K562 (cell line): ENCODE measurements at regions not wholly inside any gene's neighbourhood (a gene's known extent, or its start where the extent isn't known, plus 50 kb on each side); places are given as distances from the start of the nearest gene placed in this dataset.

Source experiments
- ATAC-seq: fragments of 200-7000 bp; cut with Tn5 transposase; 3 replicates; pipeline ENCODE4 v1.9.1; 2020; ENCODE audit warnings: moderate library complexity
- BruUV-seq: library from RNA; stranded (reverse); fragments of 400-500 nt; replicated peaks from 2 replicates; lab custom pipeline; 2021; lab: Mats Ljungman, UMichigan
- CTCF ChIA-PET: fragments of 300-600 bp; formaldehyde crosslinking; extraction: SDS; loops from one replicate; lab custom pipeline; 2021; ENCODE audit warnings: low intra/inter-chr PET ratio; lab: Yijun Ruan, JAX
- POLR2A ChIA-PET: fragments of 300-600, 350-650 bp; sonication (Branson Sonifier 250); formaldehyde crosslinking; extraction: SDS; loops from one replicate; lab custom pipeline; 2021; ENCODE audit warnings: antibody characterized with exemption, inconsistent platforms; lab: Yijun Ruan, JAX
- DNase-seq, 4 experiments: peaks; one replicate each; pipeline versions ENCODE4 v3.0.0 to v3.0.0-alpha.2; 2011 to 2018; ENCODE audit warnings: low spot score in 3 of 4, mixed read lengths in 3 of 4; ENCODE audit errors: extremely low read depth in 1 of 4
- FAIRE-seq: peaks from 2 replicates; lab custom pipeline; 2011; peaks lifted over from hg19 to GRCh38; lab: Jason Lieb, UNC
- H2AFZ ChIP-seq: 2 replicates; pipeline ENCODE4 v1.6.0; 2011; ENCODE audit warnings: low read depth, low read length, control low read depth, inconsistent platforms
- H3K27ac ChIP-seq: fragments of 200-600 bp; 3 replicates; pipeline ENCODE4 v1.8.0; 2011; ENCODE audit warnings: low read depth, mild to moderate bottlenecking, control low read depth, inconsistent platforms, low read length, moderate library complexity, mixed read lengths; ENCODE audit errors: extremely low read depth
- H3K27me3 ChIP-seq, 2 experiments: fragments of 300-600 bp in 1 of 2; 2 replicates in 1 of 2; 3 replicates in 1 of 2; pipeline versions ENCODE4 v1.6.0 to v1.8.0; 2011; ENCODE audit warnings: inconsistent platforms in 2 of 2, low read length in 2 of 2, mild to moderate bottlenecking in 1 of 2, mixed read lengths in 1 of 2, moderate library complexity in 1 of 2; ENCODE audit not compliant: control insufficient read depth in 2 of 2, insufficient read depth in 2 of 2
- H3K36me3 ChIP-seq: fragments of 300-600 bp; 3 replicates; pipeline ENCODE4 v1.8.0; 2011; ENCODE audit warnings: mild to moderate bottlenecking, low read length, inconsistent platforms; ENCODE audit not compliant: control insufficient read depth, insufficient read depth
- H3K4me1 ChIP-seq, 2 experiments: fragments of 200-600 bp in 1 of 2; replicated peaks in 1 of 2; 2 replicates in 1 of 2; 3 replicates in 1 of 2; pipeline versions ENCODE4 v1.5.1 to v1.8.0; 2011; ENCODE audit warnings: inconsistent platforms in 2 of 2, low read length in 2 of 2, mild to moderate bottlenecking in 1 of 2, mixed read lengths in 1 of 2, moderate library complexity in 1 of 2; ENCODE audit not compliant: control insufficient read depth in 2 of 2, insufficient read depth in 2 of 2
- H3K4me2 ChIP-seq: 2 replicates; pipeline ENCODE4 v1.6.1; 2011; ENCODE audit warnings: low read length, control low read depth, inconsistent platforms, mixed read lengths; ENCODE audit not compliant: insufficient read depth
- H3K4me3 ChIP-seq: fragments of 200-600 bp; sonication (generic), shearing (Covaris generic); 2 replicates; pipeline ENCODE4 v1.5.1; 2016; ENCODE audit warnings: control low read depth, inconsistent platforms
- H3K79me2 ChIP-seq: fragments of 200-600 bp; 3 replicates; pipeline ENCODE4 v1.8.0; 2011; ENCODE audit warnings: low read length, inconsistent platforms; ENCODE audit not compliant: control insufficient read depth, insufficient read depth
- H3K9ac ChIP-seq, 2 experiments: 2 replicates each; pipeline versions ENCODE4 v1.6.0 to v1.6.1; 2011; ENCODE audit warnings: low read depth in 2 of 2, low read length in 2 of 2, control low read depth in 1 of 2, inconsistent platforms in 1 of 2, mild to moderate bottlenecking in 1 of 2, mixed read lengths in 1 of 2; ENCODE audit not compliant: insufficient read depth in 1 of 2
- H3K9me1 ChIP-seq: one replicate; pipeline ENCODE4 v1.6.0; 2011; ENCODE audit warnings: inconsistent platforms, mild to moderate bottlenecking, low read length, moderate library complexity; ENCODE audit not compliant: control insufficient read depth, insufficient read depth
- H3K9me3 ChIP-seq: replicated peaks from 2 replicates; pipeline ENCODE4 v1.5.1; 2011; ENCODE audit warnings: low read depth, low read length, inconsistent platforms; ENCODE audit not compliant: control insufficient read depth, insufficient read depth
- H4K20me1 ChIP-seq: replicated peaks from 2 replicates; pipeline ENCODE4 v1.6.1; 2011; ENCODE audit warnings: low read length, inconsistent platforms, mixed read lengths; ENCODE audit not compliant: control insufficient read depth, insufficient read depth
- CEBPB ChIP-seq: fragments of 450-650 bp; IDR thresholded peaks from 2 replicates; pipeline ENCODE4 v1.6.1; 2016; ENCODE audit warnings: missing genetic modification characterization, missing compliant biosample characterization
- CEBPG ChIP-seq, 3 experiments: fragments of 200-800 bp in 1 of 3; sonication (Bioruptor generic) in 1 of 3; sonication (generic) in 1 of 3; formaldehyde crosslinking in 1 of 3; IDR thresholded peaks in 2 of 3; conservative IDR thresholded peaks in 1 of 3; 2 replicates each; pipeline versions ENCODE4 v1.6.1 to v1.8.0; 2016 to 2022; ENCODE audit warnings: missing compliant biosample characterization in 2 of 3, missing genetic modification characterization in 2 of 3, mild to moderate bottlenecking in 1 of 3, missing genetic modification reagents in 1 of 3
- CXXC5 ChIP-seq: fragments of 250-450 bp; sonication (Bioruptor Pico); IDR thresholded peaks from 2 replicates; pipeline ENCODE4 v1.8.0; 2022; ENCODE audit warnings: inconsistent platforms, mild to moderate bottlenecking, moderate library complexity
- EZH2 ChIP-seq: IDR thresholded peaks from 2 replicates; pipeline ENCODE4 v1.6.1; 2012; ENCODE audit warnings: low read depth, mild to moderate bottlenecking, inconsistent platforms, low read length, borderline replicate concordance
- FOSL1 ChIP-seq: fragments of 200-800 bp; sonication (Bioruptor generic); conservative IDR thresholded peaks from 2 replicates; pipeline ENCODE4 v1.6.1; 2016; ENCODE audit warnings: missing genetic modification characterization, missing compliant biosample characterization
- HINFP ChIP-seq: fragments of 450-650 bp; conservative IDR thresholded peaks from 2 replicates; pipeline ENCODE4 v1.6.1; 2016; ENCODE audit warnings: missing genetic modification characterization, low read depth, mild to moderate bottlenecking, control low read depth, missing compliant biosample characterization
- HOMEZ ChIP-seq: fragments of 250-450 bp; sonication (Bioruptor Pico); IDR thresholded peaks from 2 replicates; pipeline ENCODE4 v1.4.0; 2020; ENCODE audit warnings: mild to moderate bottlenecking, moderate library complexity
- IFI16 ChIP-seq: fragments of 250-450 bp; sonication (Bioruptor Pico); IDR thresholded peaks from 2 replicates; pipeline ENCODE4 v2.1.2; 2022; ENCODE audit warnings: mild to moderate bottlenecking, inconsistent platforms
- KAT8 ChIP-seq: fragments of 450-650 bp; IDR thresholded peaks from 2 replicates; pipeline ENCODE4 v1.6.1; 2016; ENCODE audit warnings: low read depth, mild to moderate bottlenecking
- MCM5 ChIP-seq: fragments of 450-650 bp; IDR thresholded peaks from 2 replicates; pipeline ENCODE4 v1.6.1; 2016; ENCODE audit warnings: low read depth
- SMARCA4 ChIP-seq: fragments of 450-650 bp; IDR thresholded peaks from 2 replicates; pipeline ENCODE4 v1.6.1; 2016
- THAP7 ChIP-seq: fragments of 250-450 bp; sonication (Bioruptor Pico); IDR thresholded peaks from 2 replicates; pipeline ENCODE4 v1.5.0; 2021
- ZNF140 ChIP-seq: fragments of 250-450 bp; sonication (Bioruptor Pico); IDR thresholded peaks from 2 replicates; pipeline ENCODE4 v1.8.0; 2021; ENCODE audit warnings: moderate library complexity, mild to moderate bottlenecking, inconsistent platforms
- WGBS: fragments of 100-300 bp; shearing (Covaris generic); methylation state at CpG from one replicate; pipeline ENCODE4 v1.1.6; 2016; ENCODE audit warnings: low coverage, mixed read lengths; ENCODE audit not compliant: insufficient coverage; ENCODE audit errors: missing lambda C conversion rate; 5-methylcytosine and 5-hydroxymethylcytosine counted together
- in situ Hi-C: fragments of 300-500 bp; cut with MboI; formaldehyde crosslinking; loops from 4 replicates; pipeline ENCODE4 v1.15.0; 2018; ENCODE audit warnings: inconsistent platforms, mixed read lengths
- intact Hi-C: fragments of 100-400 bp; cut with micrococcal nuclease; formaldehyde crosslinking; loops from 2 replicates; pipeline ENCODE4 v1.14.2; 2022

GRCh38 chr4:30073011-30073710, 647.0 kb upstream of the PCDH7 start:
- no peaks in the 10 kb centered on the region for H4K20me1 ChIP-seq
- H3K9me1 ChIP-seq, result no peaks in the 10 kb centered on the region
- ATAC-seq (no peak), FAIRE-seq (no peak), DNase-seq (no peak)
- in situ Hi-C loops, result no loop called here
- H3K9me3 ChIP-seq, result 0 out of 2 replicates have a peak, but pooled peaks cover 2% of the 10 kb centered on the region
- H3K4me2 ChIP-seq, result no peak overlapping the region
- ChIA-PET POLR2A (no interaction called here), CTCF (no interaction called here)
- H3K4me3 ChIP-seq, result no peak overlapping the region
- H3K36me3 ChIP-seq, result no peaks in the 10 kb centered on the region
- no peak overlapping the region for H2AFZ ChIP-seq
- H3K4me1 ChIP-seq, result no peaks in the 10 kb centered on the region
- no peak for TF ChIP-seq HOMEZ
- no peak for TF ChIP-seq CEBPG (CRISPR knock-in tag; IDR thresholded peaks at IDR 0.05)
- 0 out of 4 replicates have a peak, but pooled peaks of 1 of the 2 experiments have one; percentile 20 for TF ChIP-seq CEBPG (tag; conservative IDR thresholded peaks at IDR 0.05 in 1 of 2, IDR thresholded peaks at IDR 0.05 in 1 of 2)
- TF ChIP-seq CEBPB (tag), result 0 out of 2 replicates have a peak, but pooled peaks have one; percentile 16
- TF ChIP-seq MCM5, result no peak
- TF ChIP-seq SMARCA4, result no peak
- TF ChIP-seq IFI16 (CRISPR knock-in tag), result no peak
- TF ChIP-seq ZNF140 (CRISPR knock-in tag), result no peak
- TF ChIP-seq FOSL1 (tag), result no peak
- TF ChIP-seq EZH2, result no peak
- TF ChIP-seq CXXC5 (CRISPR knock-in tag), result no peak
- no peak for TF ChIP-seq KAT8
- no peak for TF ChIP-seq THAP7
- TF ChIP-seq HINFP (tag), result no peak
- no peaks in the 10 kb centered on the region for H3K27me3 ChIP-seq
- 0% methylated on average over 3 of the region's 3 CpGs for WGBS
- no peak overlapping the region for H3K27ac ChIP-seq
- intact Hi-C loops, result no loop called here
- H3K9ac ChIP-seq, result no peak overlapping the region
- BruUV-seq, result no TSS peak
- no peaks in the 10 kb centered on the region for H3K79me2 ChIP-seq
